ENCODE measurements at regions not wholly inside any gene's neighbourhood (a gene's known extent, or its start where the extent isn't known, plus 50 kb on each side); places are given as distances from the start of the nearest gene placed in this dataset.
"Not testable (repeated sequence)": the region's sequence is repeated elsewhere in the genome, so short reads cannot be mapped to it uniquely, and the experiment has no call there.

GRCh38 chr2:224151680-224152310 is 112.7 kb upstream of the SERPINE2 start:
- Histone ChIP-seq H3K27ac (ENCODE audit: low read depth, low read length) (no peak overlapping the region), H3K4me3 (ENCODE audit: low read length in 2 of 2) (no peak overlapping the region), H3K27me3 (ENCODE audit: insufficient read depth, low read length) (no peaks in the 10 kb centered on the region), H3K4me1 (ENCODE audit: insufficient read depth, low read length) (no peaks in the 10 kb centered on the region), H3K9me3 (ENCODE audit: control insufficient read depth in 1 of 2, low read length in 2 of 2) (no peaks in the 10 kb centered on the region), H3K36me3 (ENCODE audit: insufficient read depth, low read length) (no peaks in the 10 kb centered on the region)
- POLR2A ChIA-PET (ENCODE audit: partially characterized antibody): no interaction called here
- Mint-ChIP-seq H3K9me3 (peaks cover 0 to 2% (median 0%) of the 10 kb centered on the region in 8 donors), H3K36me3 (no peaks in the 10 kb centered on the region), H3K27ac (no peak overlapping the region), H3K4me3 (no peak overlapping the region), H3K4me1 (no peaks in the 10 kb centered on the region), H3K27me3 (peaks cover 5 to 6% of the 10 kb centered on the region in 2 donors)
- intact Hi-C loops (cut with micrococcal nuclease): no loop called here
- CTCF ChIA-PET (ENCODE audit: partially characterized antibody): no interaction called here
- no peak for DNase-seq

- peaks cover 6 to 7% of the 10 kb centered on the region in 2 donors for H3K27me3 Mint-ChIP-seq
- CTCF ChIA-PET (ENCODE audit: partially characterized antibody): no interaction called here
- no peak overlapping the region for H3K4me3 Mint-ChIP-seq
- DNase-seq: no peak
- peaks cover 0 to 2% (median 0%) of the 10 kb centered on the region in 8 donors for H3K9me3 Mint-ChIP-seq
- Histone ChIP-seq H3K27ac (ENCODE audit: low read depth, low read length) (no peak overlapping the region), H3K4me3 (ENCODE audit: low read length in 2 of 2) (no peak overlapping the region), H3K9me3 (ENCODE audit: control insufficient read depth in 1 of 2, low read length in 2 of 2) (no peaks in the 10 kb centered on the region), H3K4me1 (ENCODE audit: insufficient read depth, low read length) (no peaks in the 10 kb centered on the region), H3K27me3 (ENCODE audit: insufficient read depth, low read length) (no peaks in the 10 kb centered on the region), H3K36me3 (ENCODE audit: insufficient read depth, low read length) (no peaks in the 10 kb centered on the region)
- POLR2A ChIA-PET (ENCODE audit: partially characterized antibody): no interaction called here
- H3K36me3 Mint-ChIP-seq: no peaks in the 10 kb centered on the region
- intact Hi-C loops (cut with micrococcal nuclease): no loop called here
- H3K4me1 Mint-ChIP-seq: no peaks in the 10 kb centered on the region
- no peak overlapping the region for H3K27ac Mint-ChIP-seq
These were observed 112.1 kb upstream of the SERPINE2 start for GRCh38 chr2:224151161-224151560.

GRCh38 chr2:224148058-224148457 is 109.0 kb upstream of the SERPINE2 start:
- DNase-seq; H3K27ac Mint-ChIP-seq; H3K4me3 Mint-ChIP-seq; H3K27ac ChIP-seq (ENCODE audit: low read depth, low read length); H3K9me3 Mint-ChIP-seq; H3K36me3 Mint-ChIP-seq; H3K27me3 ChIP-seq (ENCODE audit: insufficient read depth, low read length); intact Hi-C loops (cut with micrococcal nuclease); H3K4me1 ChIP-seq (ENCODE audit: insufficient read depth, low read length); H3K9me3 ChIP-seq (ENCODE audit: control insufficient read depth in 1 of 2, low read length in 2 of 2); POLR2A ChIA-PET (ENCODE audit: partially characterized antibody); H3K36me3 ChIP-seq (ENCODE audit: insufficient read depth, low read length); H3K4me1 Mint-ChIP-seq; H3K4me3 ChIP-seq (ENCODE audit: low read length in 2 of 2): not testable (repeated sequence)
- peaks cover 11 to 12% of the 10 kb centered on the region in 2 donors for H3K27me3 Mint-ChIP-seq
- CTCF ChIA-PET (ENCODE audit: partially characterized antibody): interaction anchor here (1.1 kb wide), 1 partner anchor 155 kb away, joined by 3 read pairs; no protein-coding TSS in a partner anchor

- H3K9me3 ChIP-seq (ENCODE audit: control insufficient read depth in 1 of 2, low read length in 2 of 2): no peaks in the 10 kb centered on the region
- POLR2A ChIA-PET (ENCODE audit: partially characterized antibody): no interaction called here
- no peak overlapping the region for H3K27ac Mint-ChIP-seq
- H3K27me3 Mint-ChIP-seq: peaks cover 13% of the 10 kb centered on the region in 2 donors
- intact Hi-C loops (cut with micrococcal nuclease): no loop called here
- no peak for DNase-seq
- no peaks in the 10 kb centered on the region for H3K4me1 ChIP-seq (ENCODE audit: insufficient read depth, low read length)
- H3K27ac ChIP-seq (ENCODE audit: low read depth, low read length): no peak overlapping the region
- no peak overlapping the region for H3K4me3 Mint-ChIP-seq
- CTCF ChIA-PET (ENCODE audit: partially characterized antibody): no interaction called here
- H3K4me3 ChIP-seq (ENCODE audit: low read length in 2 of 2): no peak overlapping the region
- no peaks in the 10 kb centered on the region for H3K4me1 Mint-ChIP-seq
- H3K9me3 Mint-ChIP-seq: peaks cover 0 to 2% (median 0%) of the 10 kb centered on the region in 8 donors
- no peaks in the 10 kb centered on the region for H3K36me3 Mint-ChIP-seq
- no peaks in the 10 kb centered on the region for H3K27me3 ChIP-seq (ENCODE audit: insufficient read depth, low read length)
- no peaks in the 10 kb centered on the region for H3K36me3 ChIP-seq (ENCODE audit: insufficient read depth, low read length)
These were observed 108.1 kb upstream of the SERPINE2 start for GRCh38 chr2:224147174-224147573.

- Histone ChIP-seq H3K27ac (ENCODE audit: low read depth, low read length) (no peak overlapping the region), H3K27me3 (ENCODE audit: insufficient read depth, low read length) (no peaks in the 10 kb centered on the region), H3K9me3 (ENCODE audit: control insufficient read depth in 1 of 2, low read length in 2 of 2) (no peaks in the 10 kb centered on the region), H3K4me3 (ENCODE audit: low read length in 2 of 2) (no peak overlapping the region), H3K36me3 (ENCODE audit: insufficient read depth, low read length) (no peaks in the 10 kb centered on the region), H3K4me1 (ENCODE audit: insufficient read depth, low read length) (no peaks in the 10 kb centered on the region)
- no peak for DNase-seq
- Mint-ChIP-seq H3K4me1 (no peaks in the 10 kb centered on the region), H3K27ac (no peak overlapping the region), H3K4me3 (no peak overlapping the region), H3K27me3 (peaks cover 12 to 13% of the 10 kb centered on the region in 2 donors), H3K36me3 (no peaks in the 10 kb centered on the region), H3K9me3 (peaks cover 0 to under 1% (median 0%) of the 10 kb centered on the region in 8 donors)
- intact Hi-C loops (cut with micrococcal nuclease): no loop called here
- ChIA-PET POLR2A (ENCODE audit: partially characterized antibody) (no interaction called here), CTCF (ENCODE audit: partially characterized antibody) (interaction anchor here (0.7 kb wide), 1 partner anchor 12 kb away, joined by 3 read pairs; no protein-coding TSS in a partner anchor)
These were observed 107.5 kb upstream of the SERPINE2 start for GRCh38 chr2:224146356-224147160.

- POLR2A ChIA-PET (ENCODE audit: partially characterized antibody): no interaction called here
- CTCF ChIA-PET (ENCODE audit: partially characterized antibody): interaction anchor here (0.7 kb wide), 1 partner anchor 12 kb away, joined by 3 read pairs; no protein-coding TSS in a partner anchor
- H3K9me3 ChIP-seq (ENCODE audit: control insufficient read depth in 1 of 2, low read length in 2 of 2): no peaks in the 10 kb centered on the region
- no peaks in the 10 kb centered on the region for H3K27me3 ChIP-seq (ENCODE audit: insufficient read depth, low read length)
- H3K4me3 Mint-ChIP-seq: no peak overlapping the region
- H3K4me1 ChIP-seq (ENCODE audit: insufficient read depth, low read length): no peaks in the 10 kb centered on the region
- no peak for DNase-seq
- H3K27ac ChIP-seq (ENCODE audit: low read depth, low read length): no peak overlapping the region
- H3K4me3 ChIP-seq (ENCODE audit: low read length in 2 of 2): no peak overlapping the region
- peaks cover 12 to 13% of the 10 kb centered on the region in 2 donors for H3K27me3 Mint-ChIP-seq
- no peaks in the 10 kb centered on the region for H3K4me1 Mint-ChIP-seq
- no peaks in the 10 kb centered on the region for H3K9me3 Mint-ChIP-seq
- intact Hi-C loops (cut with micrococcal nuclease): no loop called here
- H3K36me3 Mint-ChIP-seq: no peaks in the 10 kb centered on the region
- H3K27ac Mint-ChIP-seq: no peak overlapping the region
- no peaks in the 10 kb centered on the region for H3K36me3 ChIP-seq (ENCODE audit: insufficient read depth, low read length)
These were observed 106.8 kb upstream of the SERPINE2 start for GRCh38 chr2:224145751-224146355.

- POLR2A ChIA-PET (ENCODE audit: partially characterized antibody): no interaction called here
- intact Hi-C loops (cut with micrococcal nuclease): no loop called here
- no peaks in the 10 kb centered on the region for H3K9me3 ChIP-seq (ENCODE audit: control insufficient read depth in 1 of 2, low read length in 2 of 2)
- CTCF ChIA-PET (ENCODE audit: partially characterized antibody): interaction anchor here (0.7 kb wide), 1 partner anchor 12 kb away, joined by 3 read pairs; no protein-coding TSS in a partner anchor
- H3K27me3 Mint-ChIP-seq: peaks cover 11 to 17% of the 10 kb centered on the region in 2 donors
- H3K27ac Mint-ChIP-seq: no peak overlapping the region
- H3K4me1 Mint-ChIP-seq: no peaks in the 10 kb centered on the region
- no peaks in the 10 kb centered on the region for H3K9me3 Mint-ChIP-seq
- H3K27ac ChIP-seq (ENCODE audit: low read depth, low read length): no peak overlapping the region
- no peak for DNase-seq
- no peak overlapping the region for H3K4me3 ChIP-seq (ENCODE audit: low read length in 2 of 2)
- H3K27me3 ChIP-seq (ENCODE audit: insufficient read depth, low read length): no peaks in the 10 kb centered on the region
- no peaks in the 10 kb centered on the region for H3K4me1 ChIP-seq (ENCODE audit: insufficient read depth, low read length)
- no peaks in the 10 kb centered on the region for H3K36me3 ChIP-seq (ENCODE audit: insufficient read depth, low read length)
- no peak overlapping the region for H3K4me3 Mint-ChIP-seq
- no peaks in the 10 kb centered on the region for H3K36me3 Mint-ChIP-seq
These were observed 104.4 kb upstream of the SERPINE2 start for GRCh38 chr2:224143526-224143925.

Data from CD4-positive, alpha-beta memory T cell (primary cell).